Hepatocyte (in vitro differentiated cells): ENCODE measurements at regions not wholly inside any gene's neighbourhood (a gene's known extent, or its start where the extent isn't known, plus 50 kb on each side); places are given as distances from the start of the nearest gene placed in this dataset.

Experiments
- DNase-seq: peaks from one replicate; pipeline ENCODE4 v3.0.0-alpha.2; 2016; ENCODE audit warnings: low spot score
- H2AFZ ChIP-seq: fragments of 200-600 bp; sonication (generic); 2 replicates; pipeline ENCODE4 v1.6.0; 2016; ENCODE audit warnings: antibody characterized with exemption, mild to moderate bottlenecking
- H3K27ac ChIP-seq: fragments of 200-600 bp; sonication (generic); 2 replicates; pipeline ENCODE4 v1.5.1; 2016; ENCODE audit warnings: mild to moderate bottlenecking
- H3K27me3 ChIP-seq: fragments of 200-600 bp; sonication (generic); 2 replicates; pipeline ENCODE4 v1.6.1; 2016
- H3K36me3 ChIP-seq: fragments of 200-600 bp; sonication (generic); replicated peaks from 2 replicates; pipeline ENCODE4 v1.5.1; 2016; ENCODE audit warnings: low read depth; ENCODE audit not compliant: insufficient read depth
- H3K4me1 ChIP-seq: fragments of 200-600 bp; sonication (generic); 2 replicates; pipeline ENCODE4 v1.5.1; 2016; ENCODE audit warnings: mild to moderate bottlenecking, moderate library complexity; ENCODE audit not compliant: insufficient read depth
- H3K4me2 ChIP-seq: fragments of 200-600 bp; sonication (generic); 2 replicates; pipeline ENCODE4 v1.6.0; 2016
- H3K4me3 ChIP-seq: fragments of 200-600 bp; sonication (generic); 2 replicates; pipeline ENCODE4 v1.5.1; 2016; ENCODE audit warnings: mild to moderate bottlenecking
- H3K79me2 ChIP-seq: fragments of 200-600 bp; sonication (generic); 2 replicates; pipeline ENCODE4 v1.6.0; 2017; ENCODE audit warnings: mild to moderate bottlenecking
- H3K9me2 ChIP-seq: fragments of 200-600 bp; sonication (generic); replicated peaks from 2 replicates; pipeline ENCODE4 v1.6.0; 2017; ENCODE audit warnings: mild to moderate bottlenecking; ENCODE audit not compliant: insufficient read depth
- H3K9me3 ChIP-seq: fragments of 200-600 bp; sonication (generic); 2 replicates; pipeline ENCODE4 v1.5.1; 2016; ENCODE audit warnings: low read depth, mild to moderate bottlenecking
- H4K20me1 ChIP-seq: fragments of 200-600 bp; sonication (generic); 2 replicates; pipeline ENCODE4 v1.6.0; 2016; ENCODE audit warnings: mild to moderate bottlenecking; ENCODE audit not compliant: insufficient read depth, poor library complexity, severe bottlenecking
- CTCF ChIP-seq: fragments of 200-600 bp; sonication (generic); IDR thresholded peaks from 2 replicates; pipeline ENCODE4 v1.5.1; 2016; ENCODE audit warnings: antibody characterized with exemption, mild to moderate bottlenecking; ENCODE audit not compliant: poor library complexity
- EZH2 ChIP-seq: fragments of 200-600 bp; sonication (generic); IDR thresholded peaks from 2 replicates; pipeline ENCODE4 v1.6.1; 2016; ENCODE audit warnings: antibody characterized with exemption, mild to moderate bottlenecking, borderline replicate concordance
- EZH2phosphoT487 ChIP-seq: fragments of 200-600 bp; sonication (generic); IDR thresholded peaks from one replicate; pipeline ENCODE4 v1.6.1; 2018; ENCODE audit warnings: antibody characterized with exemption, mild to moderate bottlenecking, low read depth, moderate library complexity; ENCODE audit not compliant: unreplicated experiment, severe bottlenecking
- WGBS: methylation state at CpG from one replicate; pipeline ENCODE4 v1.1.6; 2016; ENCODE audit warnings: low lambda C conversion rate; ENCODE audit errors: missing lambda C conversion rate; 5-methylcytosine and 5-hydroxymethylcytosine counted together

- no peaks in the 10 kb centered on the region for H3K36me3 ChIP-seq
- no peak overlapping the region for H3K4me2 ChIP-seq
- WGBS, result 81% methylated on average over 8 of the region's 8 CpGs
- no peaks in the 10 kb centered on the region for H3K79me2 ChIP-seq
- no peaks in the 10 kb centered on the region for H3K9me3 ChIP-seq
- no peaks in the 10 kb centered on the region for H4K20me1 ChIP-seq
- H3K27me3 ChIP-seq, result no peaks in the 10 kb centered on the region
- H3K4me1 ChIP-seq, result no peaks in the 10 kb centered on the region
- TF ChIP-seq EZH2phosphoT487, result no peak
- TF ChIP-seq CTCF, result no peak
- TF ChIP-seq EZH2, result no peak
- no peak overlapping the region for H3K4me3 ChIP-seq
- no peak overlapping the region for H3K27ac ChIP-seq
- no peak overlapping the region for H2AFZ ChIP-seq
- H3K9me2 ChIP-seq, result no peaks in the 10 kb centered on the region
- DNase-seq, result no peak
These were observed 136.6 kb downstream of the ANKRD60 start for GRCh38 chr20:58091810-58092209.

GRCh38 chr20:58090161-58090560 is 138.3 kb downstream of the ANKRD60 start:
- WGBS, result 95% methylated on average over 3 of the region's 3 CpGs
- H3K27ac ChIP-seq, result no peak overlapping the region
- H4K20me1 ChIP-seq, result no peaks in the 10 kb centered on the region
- H2AFZ ChIP-seq, result no peak overlapping the region
- no peak overlapping the region for H3K4me3 ChIP-seq
- no peaks in the 10 kb centered on the region for H3K9me2 ChIP-seq
- H3K79me2 ChIP-seq, result no peaks in the 10 kb centered on the region
- H3K36me3 ChIP-seq, result no peaks in the 10 kb centered on the region
- H3K9me3 ChIP-seq, result no peaks in the 10 kb centered on the region
- no peak for TF ChIP-seq CTCF
- TF ChIP-seq EZH2, result no peak
- no peaks in the 10 kb centered on the region for H3K27me3 ChIP-seq
- no peak for DNase-seq
- H3K4me2 ChIP-seq, result no peak overlapping the region
- no peaks in the 10 kb centered on the region for H3K4me1 ChIP-seq

GRCh38 chr20:58088625-58089024 is 139.8 kb downstream of the ANKRD60 start:
- no peaks in the 10 kb centered on the region for H3K4me1 ChIP-seq
- no peaks in the 10 kb centered on the region for H3K27me3 ChIP-seq
- H3K36me3 ChIP-seq, result no peaks in the 10 kb centered on the region
- H3K4me3 ChIP-seq, result no peak overlapping the region
- H2AFZ ChIP-seq, result no peak overlapping the region
- no peaks in the 10 kb centered on the region for H4K20me1 ChIP-seq
- DNase-seq, result no peak
- H3K4me2 ChIP-seq, result no peak overlapping the region
- no peaks in the 10 kb centered on the region for H3K9me2 ChIP-seq
- TF ChIP-seq EZH2 (no peak), CTCF (no peak), EZH2phosphoT487 (no peak)
- no peak overlapping the region for H3K27ac ChIP-seq
- WGBS, result 93% methylated on average over 7 of the region's 7 CpGs
- H3K79me2 ChIP-seq, result no peaks in the 10 kb centered on the region
- no peaks in the 10 kb centered on the region for H3K9me3 ChIP-seq

GRCh38 chr20:58088105-58088504 is 140.3 kb downstream of the ANKRD60 start:
- no peaks in the 10 kb centered on the region for H3K79me2 ChIP-seq
- no peak overlapping the region for H3K27ac ChIP-seq
- no peak overlapping the region for H3K4me3 ChIP-seq
- H2AFZ ChIP-seq, result no peak overlapping the region
- no peaks in the 10 kb centered on the region for H3K9me3 ChIP-seq
- no peak for TF ChIP-seq CTCF
- no peak for TF ChIP-seq EZH2
- TF ChIP-seq EZH2phosphoT487, result no peak
- H3K9me2 ChIP-seq, result no peaks in the 10 kb centered on the region
- DNase-seq, result no peak
- H3K4me1 ChIP-seq, result no peaks in the 10 kb centered on the region
- no peaks in the 10 kb centered on the region for H3K36me3 ChIP-seq
- 83% methylated on average over 7 of the region's 7 CpGs for WGBS
- no peaks in the 10 kb centered on the region for H3K27me3 ChIP-seq
- no peaks in the 10 kb centered on the region for H4K20me1 ChIP-seq
- no peak overlapping the region for H3K4me2 ChIP-seq
